ENCODE measurements at regions not wholly inside any gene's neighbourhood (a gene's known extent, or its start where the extent isn't known, plus 50 kb on each side); places are given as distances from the start of the nearest gene placed in this dataset.

DNA sequence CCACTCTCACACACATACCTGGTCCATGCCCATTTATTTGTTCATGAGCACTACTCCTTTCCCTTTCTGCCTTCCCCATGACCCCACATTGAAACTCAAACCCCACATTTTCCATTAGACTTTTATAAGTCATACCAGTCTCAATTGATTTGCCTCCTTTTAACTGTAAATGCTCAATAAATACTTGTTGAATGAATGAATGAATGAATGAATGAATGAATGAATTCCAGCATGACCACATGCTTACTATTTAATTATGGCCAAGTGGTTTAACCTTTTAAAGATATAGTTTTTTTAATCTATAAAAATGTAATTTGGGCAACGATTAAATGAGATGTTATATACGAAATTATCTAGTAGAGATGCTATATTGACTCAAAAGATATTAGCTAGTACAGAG, 54.1 kb upstream of the GRAMD2B start:
- no peak for ATAC-seq
- DNase-seq: no peak
- H3K9me3 Mint-ChIP-seq: no peaks in the 10 kb centered on the region
- no peaks in the 10 kb centered on the region for H3K36me3 Mint-ChIP-seq (ENCODE audit: insufficient read depth)
- no peak overlapping the region for H3K4me3 Mint-ChIP-seq
- H3K27me3 Mint-ChIP-seq (ENCODE audit: low read depth): no peaks in the 10 kb centered on the region
- peaks cover 12% of the 10 kb centered on the region for H3K4me1 Mint-ChIP-seq (ENCODE audit: low read depth)

DNA sequence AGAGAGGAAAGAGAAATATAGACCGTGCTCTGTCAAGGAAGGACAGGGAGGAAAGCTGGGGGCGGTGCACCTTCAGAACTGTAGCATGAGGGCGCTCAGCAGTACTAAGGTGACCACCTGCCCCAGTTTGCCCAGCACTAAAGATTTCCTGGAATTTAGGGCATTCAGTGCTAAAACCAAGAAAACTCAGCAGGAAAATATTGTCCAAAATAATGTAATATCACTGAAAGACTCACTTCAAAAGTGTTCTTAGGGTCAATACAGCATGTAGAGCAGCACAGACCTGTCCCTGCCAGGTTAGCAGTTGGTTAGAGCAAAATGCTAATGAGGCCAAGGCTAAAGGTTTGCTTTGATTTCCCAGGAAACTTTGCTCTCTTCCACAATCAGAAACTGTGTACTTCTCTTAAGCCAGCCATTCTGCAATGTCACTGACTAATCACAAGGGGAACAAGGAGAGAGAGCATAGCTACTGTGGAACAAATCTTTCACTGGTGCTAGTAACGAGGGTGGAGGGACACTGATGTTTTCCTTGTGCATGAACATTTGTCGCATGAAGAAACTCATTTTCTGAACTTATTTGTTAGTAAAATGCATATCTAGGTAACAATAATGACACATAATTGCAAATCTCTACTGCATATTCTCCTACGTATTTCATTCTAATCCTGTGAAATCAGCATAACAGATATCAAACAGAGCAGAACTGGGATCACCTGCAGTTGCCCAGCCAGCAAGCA, 53.0 kb upstream of the GRAMD2B start:
- Mint-ChIP-seq H3K36me3 (ENCODE audit: insufficient read depth) (no peaks in the 10 kb centered on the region), H3K9me3 (no peaks in the 10 kb centered on the region), H3K27me3 (ENCODE audit: low read depth) (no peaks in the 10 kb centered on the region), H3K4me3 (no peak overlapping the region), H3K4me1 (ENCODE audit: low read depth) (peaks cover 18% of the 10 kb centered on the region)
- ATAC-seq (no peak), DNase-seq (no peak)

DNA sequence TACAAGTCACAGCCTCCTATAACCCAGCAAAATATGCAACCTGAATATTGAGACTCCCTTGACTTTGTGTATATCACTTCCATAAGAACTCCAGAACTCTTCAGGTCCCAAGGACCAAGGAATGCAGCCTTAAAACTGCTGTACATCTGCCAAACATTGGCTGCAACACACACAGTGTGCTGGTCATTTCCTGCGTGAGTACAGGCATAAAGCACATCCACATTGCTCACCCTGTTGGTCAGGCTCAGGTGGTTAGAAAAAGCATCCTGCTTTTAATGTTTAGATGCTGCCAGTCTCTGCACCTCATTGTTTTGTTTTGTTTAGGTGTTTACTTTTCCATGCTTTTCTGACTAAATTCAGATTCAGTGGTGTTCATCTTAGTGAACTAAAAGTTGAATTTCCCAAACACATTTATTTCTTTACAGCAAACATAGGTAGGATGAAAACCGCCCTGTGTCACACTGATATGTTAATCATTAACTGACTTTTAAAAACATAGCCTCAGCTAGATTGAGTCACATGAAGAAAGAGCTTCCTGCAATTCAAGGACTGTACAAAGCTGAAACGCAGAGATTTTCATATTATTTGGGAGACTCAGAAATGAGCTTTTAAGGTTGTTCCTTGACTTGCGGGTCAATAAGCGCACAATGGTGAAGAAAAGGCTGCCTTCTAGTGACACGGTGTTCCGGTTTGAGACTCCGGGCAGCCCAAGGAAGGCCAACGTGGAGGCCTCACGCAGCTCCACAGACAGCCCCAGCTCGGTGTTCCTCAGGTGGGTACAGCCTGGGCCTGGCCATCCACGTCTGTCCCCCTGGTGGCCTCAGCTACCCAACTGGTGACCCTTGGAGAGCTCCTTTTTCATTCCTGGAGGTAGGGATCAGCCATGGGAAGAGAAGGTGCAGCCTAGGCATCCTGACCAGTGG, 52.2 kb upstream of the GRAMD2B start:
- ATAC-seq (no peak), DNase-seq (no peak)
- Mint-ChIP-seq H3K4me1 (ENCODE audit: low read depth) (peaks cover 18% of the 10 kb centered on the region), H3K9me3 (no peaks in the 10 kb centered on the region), H3K27me3 (ENCODE audit: low read depth) (no peaks in the 10 kb centered on the region), H3K4me3 (no peak overlapping the region), H3K36me3 (ENCODE audit: insufficient read depth) (no peaks in the 10 kb centered on the region)

DNA sequence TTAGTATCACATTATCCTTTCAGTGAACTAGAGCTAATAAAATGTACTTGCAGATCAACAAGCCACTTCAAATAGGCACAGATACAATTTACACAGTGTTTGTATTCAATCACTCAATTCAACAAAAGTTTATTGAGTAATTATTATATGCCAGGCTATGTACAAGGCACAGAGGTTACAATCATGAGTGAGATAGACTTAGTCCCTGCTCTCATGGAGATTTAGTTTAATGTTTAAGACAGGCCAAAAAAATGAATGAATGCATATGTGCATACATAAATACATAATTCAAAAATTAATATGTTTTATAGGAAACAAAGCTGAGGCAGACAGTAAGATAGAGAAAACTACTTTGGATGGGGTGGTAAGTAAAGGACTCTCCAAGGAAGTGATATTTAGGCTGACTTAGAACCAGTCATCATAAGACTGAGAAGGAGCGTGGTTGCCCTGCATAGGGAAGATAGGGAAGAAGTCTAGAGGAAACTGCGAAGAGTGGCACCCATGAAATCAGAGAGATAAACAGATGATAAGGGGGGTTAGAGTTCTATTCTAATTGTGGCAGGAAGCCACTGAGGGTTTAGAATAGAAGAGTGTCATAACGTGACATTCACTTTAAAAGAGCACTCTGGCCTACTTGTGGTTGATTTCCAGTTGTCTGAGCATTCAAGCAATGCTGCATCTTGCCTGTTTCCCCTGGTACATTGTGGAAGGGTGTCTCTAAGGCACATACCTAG, 49.7 kb upstream of the GRAMD2B start:
- Mint-ChIP-seq H3K9me3 (no peaks in the 10 kb centered on the region), H3K4me1 (ENCODE audit: low read depth) (peaks cover 18% of the 10 kb centered on the region), H3K4me3 (no peak overlapping the region), H3K27me3 (ENCODE audit: low read depth) (no peaks in the 10 kb centered on the region), H3K36me3 (ENCODE audit: insufficient read depth) (no peaks in the 10 kb centered on the region)
- DNase-seq (no peak), ATAC-seq (peak; percentile 63 to 66)
